PC-9 (cell line): ENCODE measurements at regions not wholly inside any gene's neighbourhood (a gene's known extent, or its start where the extent isn't known, plus 50 kb on each side); places are given as distances from the start of the nearest gene placed in this dataset.

Experiments
- BruUV-seq: library from RNA; stranded (reverse); fragments of 400-500 nt; replicated peaks from 2 replicates; lab custom pipeline; 2021; lab: Mats Ljungman, UMichigan
- CTCF ChIA-PET: fragments of 300-600 bp; sonication (Branson Sonifier 250); formaldehyde crosslinking; loops from one replicate; lab custom pipeline; 2022; ENCODE audit warnings: antibody characterized with exemption; lab: Charles Lee
- POLR2A ChIA-PET: fragments of 300-600 bp; sonication (Branson Sonifier 250); formaldehyde crosslinking; loops from one replicate; lab custom pipeline; 2022; ENCODE audit warnings: antibody characterized with exemption; ENCODE audit not compliant: unreplicated experiment; lab: Charles Lee
- DNase-seq, 2 experiments: peaks; one replicate each; pipeline versions ENCODE4 v3.0.0 to v3.0.0-alpha.2; 2015 to 2022; ENCODE audit warnings: mixed read lengths in 1 of 2
- H2AFZ ChIP-seq: fragments of 200-600 bp; sonication (generic); 2 replicates; pipeline ENCODE4 v1.8.1; 2017; ENCODE audit warnings: antibody characterized with exemption
- H3F3A ChIP-seq: fragments of 200-600 bp; sonication (generic); 2 replicates; pipeline ENCODE4 v1.8.1; 2017; ENCODE audit warnings: antibody characterized with exemption, mild to moderate bottlenecking, low read depth; ENCODE audit not compliant: insufficient read depth
- H3K27ac ChIP-seq: fragments of 200-600 bp; sonication (generic); 2 replicates; pipeline ENCODE4 v1.6.1; 2016; ENCODE audit warnings: mixed run types
- H3K27me3 ChIP-seq: fragments of 200-600 bp; sonication (generic); 2 replicates; pipeline ENCODE4 v1.6.1; 2016; ENCODE audit warnings: low read depth, mixed run types; ENCODE audit not compliant: insufficient read depth
- H3K36me3 ChIP-seq: fragments of 200-600 bp; sonication (generic); 2 replicates; pipeline ENCODE4 v1.6.1; 2016; ENCODE audit warnings: low read depth, mixed run types
- H3K4me1 ChIP-seq: fragments of 200-600 bp; sonication (generic); replicated peaks from 2 replicates; pipeline ENCODE4 v1.6.1; 2016; ENCODE audit warnings: mixed run types; ENCODE audit not compliant: insufficient read depth
- H3K4me2 ChIP-seq: fragments of 200-600 bp; sonication (generic); 2 replicates; pipeline ENCODE4 v1.6.1; 2017; ENCODE audit warnings: mixed run types
- H3K4me3 ChIP-seq: fragments of 200-600 bp; sonication (generic); 2 replicates; pipeline ENCODE4 v1.6.1; 2016; ENCODE audit warnings: mixed run types
- H3K79me2 ChIP-seq: fragments of 200-600 bp; sonication (generic); 2 replicates; pipeline ENCODE4 v1.6.1; 2017; ENCODE audit warnings: low read depth, mixed run types
- H3K9me2 ChIP-seq: fragments of 200-600 bp; sonication (generic); 2 replicates; pipeline ENCODE4 v1.8.1; 2017; ENCODE audit warnings: mild to moderate bottlenecking; ENCODE audit not compliant: insufficient read depth
- H3K9me3 ChIP-seq: fragments of 200-600 bp; sonication (generic); 2 replicates; pipeline ENCODE4 v1.8.1; 2016; ENCODE audit warnings: low read depth; ENCODE audit not compliant: insufficient read depth
- H4K20me1 ChIP-seq: fragments of 200-600 bp; sonication (generic); 2 replicates; pipeline ENCODE4 v1.8.1; 2017; ENCODE audit not compliant: insufficient read depth
- EZH2 ChIP-seq: fragments of 200-600 bp; sonication (generic); IDR thresholded peaks from 2 replicates; pipeline ENCODE4 v1.8.0; 2017; ENCODE audit warnings: antibody characterized with exemption, low read depth
- intact Hi-C: fragments of 100-400 bp; cut with micrococcal nuclease; formaldehyde crosslinking; loops from one replicate; pipeline ENCODE4 v1.10.0; 2022; ENCODE audit not compliant: unreplicated experiment
- TF ChIP-seq, protein P1 (sequence below): fragments of 200-600 bp; sonication (generic); conservative IDR thresholded peaks from 2 replicates; pipeline ENCODE4 v1.6.1; 2017; ENCODE audit warnings: mixed run types, antibody characterized with exemption, mild to moderate bottlenecking, moderate library complexity

DNA sequence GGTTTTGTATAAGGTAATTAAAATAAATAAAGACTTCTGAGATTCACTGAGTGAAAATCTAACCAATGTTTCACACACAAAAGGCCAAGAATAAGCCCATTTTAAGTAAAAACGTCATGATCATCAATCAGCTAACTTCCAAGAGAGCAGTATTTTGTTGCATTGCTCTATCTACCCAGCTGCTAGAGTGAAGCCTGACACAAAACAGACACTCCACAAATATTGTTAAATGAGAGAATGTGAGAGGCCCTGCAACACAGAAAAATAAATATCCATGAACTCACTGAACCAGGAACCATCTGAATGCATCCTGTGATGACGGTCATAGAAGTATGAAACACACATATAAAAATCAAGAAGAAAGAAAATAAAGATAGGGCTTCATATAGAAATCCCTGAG is 358.6 kb upstream of the TMTC1 start:
- POLR2A ChIA-PET, result no interaction called here
- intact Hi-C loops, result no loop called here
- Histone ChIP-seq H3K9me3 (no peaks in the 10 kb centered on the region), H3K9me2 (0 out of 2 replicates have a peak, but pooled peaks cover 4% of the 10 kb centered on the region), H3K27ac (no peak overlapping the region), H3K4me3 (no peak overlapping the region), H3K4me1 (no peaks in the 10 kb centered on the region), H3K27me3 (no peaks in the 10 kb centered on the region), H4K20me1 (no peaks in the 10 kb centered on the region), H3K79me2 (no peaks in the 10 kb centered on the region), H2AFZ (no peak overlapping the region), H3K36me3 (no peaks in the 10 kb centered on the region), H3K4me2 (no peak overlapping the region), H3F3A (no peaks in the 10 kb centered on the region)
- no TSS peak for BruUV-seq
- TF ChIP-seq EZH2, result no peak
- TF ChIP-seq, protein P1, sequence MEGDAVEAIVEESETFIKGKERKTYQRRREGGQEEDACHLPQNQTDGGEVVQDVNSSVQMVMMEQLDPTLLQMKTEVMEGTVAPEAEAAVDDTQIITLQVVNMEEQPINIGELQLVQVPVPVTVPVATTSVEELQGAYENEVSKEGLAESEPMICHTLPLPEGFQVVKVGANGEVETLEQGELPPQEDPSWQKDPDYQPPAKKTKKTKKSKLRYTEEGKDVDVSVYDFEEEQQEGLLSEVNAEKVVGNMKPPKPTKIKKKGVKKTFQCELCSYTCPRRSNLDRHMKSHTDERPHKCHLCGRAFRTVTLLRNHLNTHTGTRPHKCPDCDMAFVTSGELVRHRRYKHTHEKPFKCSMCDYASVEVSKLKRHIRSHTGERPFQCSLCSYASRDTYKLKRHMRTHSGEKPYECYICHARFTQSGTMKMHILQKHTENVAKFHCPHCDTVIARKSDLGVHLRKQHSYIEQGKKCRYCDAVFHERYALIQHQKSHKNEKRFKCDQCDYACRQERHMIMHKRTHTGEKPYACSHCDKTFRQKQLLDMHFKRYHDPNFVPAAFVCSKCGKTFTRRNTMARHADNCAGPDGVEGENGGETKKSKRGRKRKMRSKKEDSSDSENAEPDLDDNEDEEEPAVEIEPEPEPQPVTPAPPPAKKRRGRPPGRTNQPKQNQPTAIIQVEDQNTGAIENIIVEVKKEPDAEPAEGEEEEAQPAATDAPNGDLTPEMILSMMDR, result no peak
- DNase-seq, result no peak
- CTCF ChIA-PET, result no interaction called here

DNA sequence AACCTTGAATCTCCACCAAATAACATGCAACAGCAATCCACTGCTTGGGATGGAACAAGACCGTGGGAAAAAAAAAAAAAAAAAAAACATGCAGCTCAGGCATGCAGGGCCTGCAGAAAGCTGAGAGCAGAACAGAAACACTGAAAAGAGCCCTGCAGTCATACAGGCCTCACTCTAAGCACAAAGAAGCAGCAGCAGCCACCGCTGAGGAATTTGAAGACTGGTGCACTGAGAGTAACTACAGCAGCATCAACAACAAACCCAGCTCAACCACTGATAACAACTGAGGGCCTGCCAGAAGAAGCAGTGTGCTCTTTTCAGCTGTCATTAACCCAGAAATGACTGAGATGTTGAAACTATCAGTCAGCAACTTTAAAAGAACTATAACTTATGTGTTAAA is 354.7 kb upstream of the TMTC1 start:
- Histone ChIP-seq H3K36me3 (no peaks in the 10 kb centered on the region), H3K27ac (no peak overlapping the region), H3F3A (no peaks in the 10 kb centered on the region), H2AFZ (no peak overlapping the region), H3K9me3 (no peaks in the 10 kb centered on the region), H3K4me3 (no peak overlapping the region), H3K27me3 (no peaks in the 10 kb centered on the region), H3K9me2 (0 out of 2 replicates have a peak, but pooled peaks cover 4% of the 10 kb centered on the region), H3K79me2 (no peaks in the 10 kb centered on the region), H4K20me1 (no peaks in the 10 kb centered on the region), H3K4me2 (no peak overlapping the region), H3K4me1 (no peaks in the 10 kb centered on the region)
- TF ChIP-seq, protein P1, result no peak
- no peak for TF ChIP-seq EZH2
- ChIA-PET POLR2A (no interaction called here), CTCF (no interaction called here)
- intact Hi-C loops, result no loop called here
- no peak for DNase-seq
- BruUV-seq, result no TSS peak

DNA sequence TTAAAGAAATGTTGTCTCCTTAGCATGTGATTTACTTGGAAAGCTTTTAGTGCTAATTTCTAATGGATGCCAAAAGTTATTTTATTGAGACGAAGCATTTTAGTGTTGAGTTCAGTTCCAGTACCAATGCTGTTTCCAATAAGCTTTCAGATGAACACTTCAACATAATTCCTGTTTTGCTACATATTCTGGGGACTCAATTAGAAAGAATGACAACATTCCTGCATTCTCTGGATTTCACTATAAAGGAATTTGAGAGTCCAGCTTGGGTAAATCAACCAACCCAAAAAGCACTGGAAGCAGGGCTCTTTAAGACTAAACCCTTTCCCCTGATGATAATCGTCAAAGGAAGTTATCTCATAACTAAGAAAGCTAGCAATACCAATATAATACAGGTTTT is 353.0 kb upstream of the TMTC1 start:
- no peak overlapping the region for H3K4me3 ChIP-seq
- H2AFZ ChIP-seq, result no peak overlapping the region
- no peak overlapping the region for H3K4me2 ChIP-seq
- ChIA-PET CTCF (no interaction called here), POLR2A (no interaction called here)
- H3K27me3 ChIP-seq, result no peaks in the 10 kb centered on the region
- TF ChIP-seq, protein P1, result no peak
- TF ChIP-seq EZH2, result no peak
- no peak overlapping the region for H3K27ac ChIP-seq
- DNase-seq, result no peak
- H3F3A ChIP-seq, result no peaks in the 10 kb centered on the region
- no peaks in the 10 kb centered on the region for H4K20me1 ChIP-seq
- no peaks in the 10 kb centered on the region for H3K9me3 ChIP-seq
- no peaks in the 10 kb centered on the region for H3K4me1 ChIP-seq
- intact Hi-C loops, result no loop called here
- no peaks in the 10 kb centered on the region for H3K79me2 ChIP-seq
- H3K36me3 ChIP-seq, result no peaks in the 10 kb centered on the region
- no TSS peak for BruUV-seq
- 0 out of 2 replicates have a peak, but pooled peaks cover 4% of the 10 kb centered on the region for H3K9me2 ChIP-seq
